Neural cell (in vitro differentiated cells): ENCODE measurements at regions not wholly inside any gene's neighbourhood (a gene's known extent, or its start where the extent isn't known, plus 50 kb on each side); places are given as distances from the start of the nearest gene placed in this dataset.
"Not testable (repeated sequence)": the region's sequence is repeated elsewhere in the genome, so short reads cannot be mapped to it uniquely, and the experiment has no call there.

ENCODE experiments used
- H2AFZ ChIP-seq: fragments of 200-600, 300-800 bp; sonication (generic), shearing (Covaris generic); 2 replicates; pipeline ENCODE4 v1.6.0; 2014; ENCODE audit warnings: low read depth, mild to moderate bottlenecking, antibody characterized with exemption, low read length, moderate library complexity
- H3F3A ChIP-seq: fragments of 200-600 bp; shearing (Covaris generic); 2 replicates; pipeline ENCODE4 v1.6.1; 2016; ENCODE audit warnings: mild to moderate bottlenecking, moderate library complexity, mixed read lengths, antibody characterized with exemption, low read length; ENCODE audit not compliant: insufficient read depth, poor library complexity, severe bottlenecking
- H3K27ac ChIP-seq: fragments of 200-600, 300-800 bp; sonication (generic), shearing (Covaris generic); 2 replicates; pipeline ENCODE4 v1.5.1; 2014; ENCODE audit warnings: mild to moderate bottlenecking, low read length, moderate library complexity
- H3K27me3 ChIP-seq: fragments of 300-800, 200-600 bp; sonication (generic), shearing (Covaris generic); 2 replicates; pipeline ENCODE4 v1.6.0; 2014; ENCODE audit warnings: mild to moderate bottlenecking, low read depth, low read length, moderate library complexity; ENCODE audit not compliant: insufficient read depth
- H3K36me3 ChIP-seq: fragments of 300-800, 200-600 bp; sonication (generic), shearing (Covaris generic); 2 replicates; pipeline ENCODE4 v1.5.1; 2014; ENCODE audit warnings: mild to moderate bottlenecking, antibody characterized with exemption, low read length, moderate library complexity; ENCODE audit not compliant: insufficient read depth
- H3K4me2 ChIP-seq: fragments of 300-800, 200-600 bp; sonication (generic), shearing (Covaris generic); 2 replicates; pipeline ENCODE4 v1.6.0; 2014; ENCODE audit warnings: mild to moderate bottlenecking, low read length
- H3K4me3 ChIP-seq: fragments of 300-800, 200-600 bp; sonication (generic), shearing (Covaris generic); 2 replicates; pipeline ENCODE4 v1.5.1; 2014; ENCODE audit warnings: mild to moderate bottlenecking, low read length, moderate library complexity
- H3K79me2 ChIP-seq: fragments of 200-600 bp; shearing (Covaris generic); replicated peaks from 2 replicates; pipeline ENCODE4 v1.6.0; 2014; ENCODE audit warnings: mild to moderate bottlenecking, low read length, moderate library complexity; ENCODE audit not compliant: insufficient read depth
- H3K9ac ChIP-seq: fragments of 300-800, 200-600 bp; sonication (generic), shearing (Covaris generic); 2 replicates; pipeline ENCODE4 v1.6.1; 2016; ENCODE audit warnings: mild to moderate bottlenecking, low read length, mixed read lengths
- H3K9me2 ChIP-seq: fragments of 200-600 bp; shearing (Covaris generic); 2 replicates; pipeline ENCODE4 v1.6.1; 2016; ENCODE audit warnings: mild to moderate bottlenecking, low read length, mixed read lengths; ENCODE audit not compliant: insufficient read depth
- H3K9me3 ChIP-seq: fragments of 200-600, 300-800 bp; sonication (generic), shearing (Covaris generic); 2 replicates; pipeline ENCODE4 v1.6.1; 2016; ENCODE audit warnings: mild to moderate bottlenecking, mixed run types, low read length, moderate library complexity, mixed read lengths
- H4K20me1 ChIP-seq: fragments of 200-600 bp; shearing (Covaris generic); 2 replicates; pipeline ENCODE4 v1.6.1; 2016; ENCODE audit warnings: mild to moderate bottlenecking, mixed run types; ENCODE audit not compliant: insufficient read depth
- CTCF ChIP-seq: fragments of 450-650 bp; IDR thresholded peaks from 2 replicates; pipeline ENCODE4 v1.5.1; 2014; ENCODE audit warnings: antibody characterized with exemption, mild to moderate bottlenecking, moderate library complexity; ENCODE audit not compliant: poor library complexity, severe bottlenecking
- EP300 ChIP-seq: fragments of 450-650 bp; conservative IDR thresholded peaks from 2 replicates; pipeline ENCODE4 v1.6.1; 2014; ENCODE audit warnings: antibody characterized with exemption, mild to moderate bottlenecking, moderate library complexity; ENCODE audit not compliant: poor library complexity, severe bottlenecking
- EZH2 ChIP-seq: fragments of 200-600, 300-800 bp; shearing (Covaris generic), sonication (generic); IDR thresholded peaks from 2 replicates; pipeline ENCODE4 v1.6.1; 2014; ENCODE audit warnings: antibody characterized with exemption, low read length, borderline replicate concordance, mild to moderate bottlenecking; ENCODE audit not compliant: insufficient read depth, poor library complexity, severe bottlenecking
- MXI1 ChIP-seq: fragments of 450-650 bp; conservative IDR thresholded peaks from 2 replicates; pipeline ENCODE4 v1.6.1; 2014; ENCODE audit warnings: antibody characterized with exemption, mild to moderate bottlenecking; ENCODE audit not compliant: poor library complexity, severe bottlenecking
- POLR2AphosphoS5 ChIP-seq: IDR thresholded peaks from 2 replicates; pipeline ENCODE4 v1.6.1; 2012
- RAD21 ChIP-seq: fragments of 450-650 bp; conservative IDR thresholded peaks from 2 replicates; pipeline ENCODE4 v1.6.1; 2014; ENCODE audit warnings: antibody characterized with exemption, mild to moderate bottlenecking, moderate library complexity
- REST ChIP-seq: IDR thresholded peaks from 2 replicates; pipeline ENCODE4 v1.6.1; 2012; ENCODE audit warnings: borderline replicate concordance
- SMC3 ChIP-seq: fragments of 450-650 bp; conservative IDR thresholded peaks from 2 replicates; pipeline ENCODE4 v1.6.1; 2014; ENCODE audit warnings: antibody characterized with exemption, mild to moderate bottlenecking, moderate library complexity; ENCODE audit not compliant: poor library complexity
- TAF1 ChIP-seq: IDR thresholded peaks from 2 replicates; pipeline ENCODE4 v1.6.1; 2012; ENCODE audit warnings: low read depth

- Histone ChIP-seq H4K20me1 (no peaks in the 10 kb centered on the region), H3K27ac (no peak overlapping the region), H2AFZ (no peak overlapping the region), H3K4me2 (peak overlapping the region; percentile 16), H3K36me3 (no peaks in the 10 kb centered on the region), H3K9me3 (no peaks in the 10 kb centered on the region), H3F3A (no peaks in the 10 kb centered on the region), H3K27me3 (no peaks in the 10 kb centered on the region), H3K9me2 (no peaks in the 10 kb centered on the region), H3K4me3 (no peak overlapping the region), H3K9ac (no peak overlapping the region), H3K79me2 (no peaks in the 10 kb centered on the region)
- TF ChIP-seq POLR2AphosphoS5 (no peak), MXI1 (no peak)
Measured at GRCh38 chr14:61609884-61610283, 85.4 kb upstream of the HIF1A start.

- Histone ChIP-seq H3K27me3 (no peaks in the 10 kb centered on the region), H3K4me3 (no peak overlapping the region), H3K4me2 (no peak overlapping the region), H3F3A (no peaks in the 10 kb centered on the region), H3K9me3 (no peaks in the 10 kb centered on the region), H3K9me2 (no peaks in the 10 kb centered on the region), H3K9ac (no peak overlapping the region), H4K20me1 (no peaks in the 10 kb centered on the region), H3K36me3 (no peaks in the 10 kb centered on the region), H2AFZ (no peak overlapping the region), H3K27ac (no peak overlapping the region), H3K79me2 (no peaks in the 10 kb centered on the region)
- no peak for TF ChIP-seq EZH2
- no peak for TF ChIP-seq RAD21
- TF ChIP-seq REST = no peak
- no peak for TF ChIP-seq MXI1
- TF ChIP-seq POLR2AphosphoS5 = no peak
Measured at GRCh38 chr14:61610900-61611299, 84.4 kb upstream of the HIF1A start.

GRCh38 chr14:61611880-61612630 lies 83.3 kb upstream of the HIF1A start:
- H3K4me2 ChIP-seq = no peak overlapping the region
- no peaks in the 10 kb centered on the region for H3F3A ChIP-seq
- TF ChIP-seq MXI1 (no peak), SMC3 (no peak), REST (no peak), CTCF (no peak), EZH2 (no peak), TAF1 (no peak), POLR2AphosphoS5 (no peak), RAD21 (no peak), EP300 (no peak)
- H4K20me1 ChIP-seq = no peaks in the 10 kb centered on the region
- no peak overlapping the region for H2AFZ ChIP-seq
- H3K9ac ChIP-seq = no peak overlapping the region
- H3K27me3 ChIP-seq = no peaks in the 10 kb centered on the region
- no peaks in the 10 kb centered on the region for H3K9me3 ChIP-seq
- no peak overlapping the region for H3K4me3 ChIP-seq
- H3K27ac ChIP-seq = no peak overlapping the region
- H3K36me3 ChIP-seq = no peaks in the 10 kb centered on the region
- H3K9me2 ChIP-seq = no peaks in the 10 kb centered on the region
- H3K79me2 ChIP-seq = no peaks in the 10 kb centered on the region

GRCh38 chr14:61613006-61613405 lies 82.3 kb upstream of the HIF1A start:
- H3K27ac ChIP-seq, H3K9ac ChIP-seq, H3K9me3 ChIP-seq, H3K9me2 ChIP-seq, H3K27me3 ChIP-seq, H3K4me3 ChIP-seq, H3K4me2 ChIP-seq, H3K36me3 ChIP-seq, H3K79me2 ChIP-seq, H2AFZ ChIP-seq, H4K20me1 ChIP-seq, H3F3A ChIP-seq: not testable (repeated sequence)
